ENCODE measurements at regions not wholly inside any gene's neighbourhood (a gene's known extent, or its start where the extent isn't known, plus 50 kb on each side); places are given as distances from the start of the nearest gene placed in this dataset.
"Not testable (repeated sequence)": the region's sequence is repeated elsewhere in the genome, so short reads cannot be mapped to it uniquely, and the experiment has no call there.

- Mint-ChIP-seq H3K27ac (no peak overlapping the region), H3K36me3 (ENCODE audit: low read depth) (no peaks in the 10 kb centered on the region), H3K9me3 (no peaks in the 10 kb centered on the region), H3K4me3 (no peak overlapping the region), H3K4me1 (no peaks in the 10 kb centered on the region), H3K27me3 (peaks cover 6% of the 10 kb centered on the region)
- ATAC-seq (replicated peaks) = no peak
Measured at GRCh38 chrX:52585892-52586291, 68.8 kb downstream of the SSX7 start.

GRCh38 chrX:52577464-52578173 lies 60.8 kb upstream of the XAGE1B start:
- H3K27ac Mint-ChIP-seq = no peak overlapping the region
- no peak overlapping the region for H3K4me3 Mint-ChIP-seq
- no peaks in the 10 kb centered on the region for H3K36me3 Mint-ChIP-seq (ENCODE audit: low read depth)
- no peaks in the 10 kb centered on the region for H3K9me3 Mint-ChIP-seq
- no peak for ATAC-seq (replicated peaks)
- H3K4me1 Mint-ChIP-seq = no peaks in the 10 kb centered on the region
- no peaks in the 10 kb centered on the region for H3K27me3 Mint-ChIP-seq

GRCh38 chrX:52576946-52577345 lies 60.1 kb upstream of the XAGE1B start:
- H3K9me3 Mint-ChIP-seq = no peaks in the 10 kb centered on the region

GRCh38 chrX:52576474-52576873 lies 59.6 kb upstream of the XAGE1B start:
- Mint-ChIP-seq H3K9me3 (no peaks in the 10 kb centered on the region), H3K27ac (no peak overlapping the region), H3K4me1 (no peaks in the 10 kb centered on the region), H3K4me3 (no peak overlapping the region), H3K36me3 (ENCODE audit: low read depth) (no peaks in the 10 kb centered on the region), H3K27me3 (no peaks in the 10 kb centered on the region)
- ATAC-seq (replicated peaks) = no peak

More at GRCh38 chrX:52576946-52577345, 60.1 kb upstream of the XAGE1B start:
- H3K36me3 Mint-ChIP-seq (ENCODE audit: low read depth) = no peaks in the 10 kb centered on the region
- no peak for ATAC-seq (replicated peaks)
- H3K4me1 Mint-ChIP-seq = no peaks in the 10 kb centered on the region
- H3K4me3 Mint-ChIP-seq = no peak overlapping the region
- H3K27me3 Mint-ChIP-seq = no peaks in the 10 kb centered on the region
- H3K27ac Mint-ChIP-seq = no peak overlapping the region

GRCh38 chrX:52574416-52575275 lies 57.8 kb upstream of the XAGE1B start:
- no peaks in the 10 kb centered on the region for H3K9me3 Mint-ChIP-seq
- no peaks in the 10 kb centered on the region for H3K4me1 Mint-ChIP-seq
- peak; percentile 38 for ATAC-seq (replicated peaks)
- no peaks in the 10 kb centered on the region for H3K27me3 Mint-ChIP-seq
- no peak overlapping the region for H3K4me3 Mint-ChIP-seq
- no peaks in the 10 kb centered on the region for H3K36me3 Mint-ChIP-seq (ENCODE audit: low read depth)
- H3K27ac Mint-ChIP-seq = no peak overlapping the region

GRCh38 chrX:52568146-52568545 lies 51.3 kb upstream of the XAGE1B start:
- not testable (repeated sequence) for H3K27ac Mint-ChIP-seq; H3K9me3 Mint-ChIP-seq; H3K4me3 Mint-ChIP-seq; H3K36me3 Mint-ChIP-seq (ENCODE audit: low read depth); H3K27me3 Mint-ChIP-seq; ATAC-seq (replicated peaks); H3K4me1 Mint-ChIP-seq

Data from activated T-helper 17 cell treated with anti-CD3 and anti-CD28 coated beads, Interleukin-2, amount 50 U/mL, for 72 hours (primary cell).